ENCODE measurements at regions not wholly inside any gene's neighbourhood (a gene's known extent, or its start where the extent isn't known, plus 50 kb on each side); places are given as distances from the start of the nearest gene placed in this dataset.

DNA sequence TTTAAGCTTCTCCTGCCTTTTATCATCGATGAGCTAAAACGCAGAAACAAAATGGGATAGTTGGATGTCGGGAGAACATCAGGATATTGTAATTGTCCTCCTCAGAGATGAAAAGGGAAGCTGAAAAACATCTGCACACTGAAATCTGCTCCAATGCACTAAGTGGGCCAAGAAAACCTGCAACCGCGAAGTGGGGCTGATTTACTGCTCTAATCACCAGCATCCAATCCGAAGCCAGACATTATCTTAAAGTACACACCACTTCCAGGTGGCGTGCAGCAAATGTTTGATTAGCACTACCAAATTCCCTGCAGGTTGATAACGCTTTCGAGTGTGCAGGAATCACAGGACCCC lies 230.3 kb upstream of the SLC14A2 start:
- no peak for DNase-seq

DNA sequence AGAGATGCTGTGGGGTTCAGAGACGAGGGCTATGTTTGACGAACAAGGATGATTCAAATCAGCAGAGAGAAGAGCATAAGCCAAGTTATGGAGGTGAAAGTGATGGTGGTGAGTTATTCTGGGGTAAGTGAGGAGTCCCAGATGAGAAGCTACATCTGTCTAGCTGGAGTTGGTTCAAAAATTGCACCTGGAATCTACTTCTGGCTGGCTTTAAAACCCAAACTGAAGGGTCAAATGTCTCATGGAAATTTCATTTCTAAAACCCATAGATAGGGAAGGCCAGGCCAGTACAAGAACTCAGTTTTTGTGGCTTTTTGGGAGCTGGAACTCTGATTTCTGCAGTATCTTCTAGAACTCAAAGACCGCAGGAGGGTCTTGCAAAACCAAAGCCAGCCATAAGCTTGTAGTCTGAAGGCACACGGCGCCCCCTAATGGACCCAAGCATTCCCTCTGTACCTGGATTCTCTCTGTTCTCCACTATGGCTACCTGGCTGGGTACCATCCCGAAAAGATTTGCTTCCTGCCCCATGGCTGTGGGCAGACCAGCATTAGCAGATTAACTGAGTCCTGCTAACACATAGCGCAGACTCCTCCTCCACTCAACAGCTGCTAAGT lies 229.1 kb upstream of the SLC14A2 start:
- no peak for DNase-seq

DNA sequence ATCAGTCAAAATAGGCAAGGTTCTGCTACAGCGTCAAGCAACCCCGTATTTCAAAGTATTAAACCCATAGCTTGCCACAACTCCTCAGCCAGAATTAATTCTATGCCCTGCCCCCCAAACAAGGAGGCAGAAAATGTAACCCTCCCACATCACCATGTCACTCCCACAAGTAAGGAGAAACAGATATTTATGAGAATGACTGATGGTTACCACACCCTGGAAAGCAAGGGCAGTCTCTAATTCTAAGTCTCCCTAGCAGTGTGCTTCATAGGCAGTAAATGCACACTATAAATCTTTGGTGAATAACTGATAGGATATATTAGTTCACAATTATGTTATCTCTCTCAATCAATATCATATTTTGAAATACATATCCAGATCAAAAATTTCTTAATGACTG lies 228.0 kb upstream of the SLC14A2 start:
- DNase-seq = no peak

DNA sequence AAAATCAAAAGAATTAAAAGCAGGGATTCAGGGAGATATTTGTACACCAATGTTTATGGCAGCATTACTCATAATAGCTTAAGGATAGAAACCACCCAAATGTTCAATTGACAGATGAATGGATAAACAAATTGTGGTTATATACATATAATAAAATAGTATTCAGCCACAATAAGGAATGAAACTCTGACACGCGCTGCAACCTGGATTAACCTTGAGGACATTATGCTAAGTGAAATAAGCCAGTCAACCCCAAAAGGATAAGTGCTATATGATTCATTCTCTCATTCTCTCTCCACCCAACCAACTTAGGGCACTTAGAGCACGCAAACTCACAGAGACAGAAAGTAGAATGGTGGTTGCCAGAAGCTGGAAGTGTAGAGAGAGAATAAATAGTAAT lies 216.8 kb upstream of the SLC14A2 start:
- no peak for DNase-seq

DNA sequence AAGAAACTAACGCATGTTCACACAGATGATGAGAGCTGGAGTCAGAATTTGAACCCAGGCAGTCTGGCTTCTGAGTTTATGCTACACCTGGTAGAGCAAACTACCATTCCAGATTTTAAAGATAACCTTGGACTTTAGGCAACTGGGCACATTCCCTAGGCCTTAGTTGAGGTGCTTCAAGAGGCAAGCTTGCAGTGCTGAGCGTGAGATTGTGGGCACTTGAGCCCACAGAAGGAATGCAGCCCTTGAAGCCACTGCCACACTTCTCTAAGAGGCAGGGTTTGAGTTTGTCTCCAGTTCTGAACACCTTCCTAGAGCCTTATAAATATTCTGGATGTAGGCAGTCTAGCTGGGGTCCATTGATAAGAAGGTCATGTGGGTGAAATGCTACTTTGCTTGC lies 216.1 kb upstream of the SLC14A2 start:
- no peak for DNase-seq

DNA sequence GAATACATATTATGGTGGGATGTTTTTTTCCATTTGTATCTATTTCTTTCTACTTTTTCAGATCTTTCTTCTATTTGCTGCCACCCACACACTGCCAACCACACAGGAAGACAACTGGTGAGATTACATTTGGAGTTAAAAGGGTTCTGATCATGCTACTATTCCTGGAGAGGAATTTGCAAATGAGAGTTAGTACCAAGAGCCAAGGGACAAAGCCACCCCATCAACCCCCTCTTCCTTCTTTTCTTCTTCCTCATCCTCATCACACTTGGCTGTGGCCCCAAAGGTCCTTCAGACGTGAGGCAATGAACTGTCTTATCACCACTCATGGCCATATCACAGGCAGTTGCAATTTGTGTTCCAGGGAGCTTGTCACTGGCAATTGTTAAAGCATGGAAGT lies 215.6 kb upstream of the SLC14A2 start:
- no peak for DNase-seq

DNA sequence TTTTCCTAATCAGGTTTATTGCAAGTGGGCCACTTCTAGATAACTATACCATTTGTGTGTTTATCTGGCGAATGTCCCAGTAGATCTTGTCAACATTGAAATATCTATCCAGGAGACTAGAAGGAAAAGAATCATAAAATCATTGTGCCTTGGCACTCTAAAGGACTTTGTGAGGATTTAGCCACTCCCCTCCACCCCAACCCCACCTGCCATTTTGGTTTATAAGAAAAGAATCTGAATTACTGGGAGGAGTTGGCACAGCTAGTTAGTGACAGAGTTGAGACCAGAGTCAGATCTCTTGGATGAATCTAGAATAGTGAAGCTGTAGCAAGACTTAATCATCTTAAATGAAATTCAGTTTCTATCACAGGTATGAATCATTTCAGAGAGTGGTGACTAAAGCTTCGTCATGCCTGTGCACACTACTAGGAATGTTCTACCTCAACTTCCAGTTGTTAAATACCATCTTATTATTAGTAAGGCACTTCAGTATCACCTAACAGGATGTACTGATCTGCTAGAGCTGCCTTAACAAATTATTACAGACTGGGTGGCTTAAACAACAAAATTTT lies 212.7 kb upstream of the SLC14A2 start:
- DNase-seq = no peak

DNA sequence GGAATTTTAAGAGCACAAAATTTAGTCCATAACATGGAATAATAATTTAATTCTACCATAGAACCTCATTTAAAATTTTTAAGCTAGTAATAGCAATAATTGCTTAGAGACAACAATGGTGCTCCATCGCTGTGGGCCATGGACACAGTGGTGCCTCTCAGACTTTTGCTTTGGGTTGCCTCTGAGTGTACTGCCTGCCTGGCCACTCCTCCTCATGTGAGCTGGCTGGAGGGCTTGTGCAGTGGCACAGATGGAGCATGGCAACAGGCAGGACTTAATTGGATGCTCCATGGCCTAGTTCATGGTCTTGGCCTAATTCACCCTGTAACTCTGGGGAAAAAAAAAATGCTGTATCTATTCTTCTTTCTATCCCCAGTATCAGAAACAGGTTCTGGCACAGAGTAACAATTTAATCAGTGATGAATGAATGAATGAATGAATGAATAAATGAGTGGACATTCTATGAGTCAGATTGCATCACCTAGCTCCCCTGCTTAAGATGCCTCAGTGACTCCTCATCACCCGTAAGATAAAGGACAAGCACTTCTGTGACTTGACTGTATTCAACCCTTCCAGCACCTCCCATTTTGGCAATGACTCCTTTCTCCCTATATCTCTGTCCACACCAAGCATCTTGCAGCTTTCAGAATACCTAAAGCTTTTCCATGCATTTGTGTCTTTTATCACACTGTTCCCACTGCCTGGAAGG lies 211.8 kb upstream of the SLC14A2 start:
- no peak for DNase-seq

DNA sequence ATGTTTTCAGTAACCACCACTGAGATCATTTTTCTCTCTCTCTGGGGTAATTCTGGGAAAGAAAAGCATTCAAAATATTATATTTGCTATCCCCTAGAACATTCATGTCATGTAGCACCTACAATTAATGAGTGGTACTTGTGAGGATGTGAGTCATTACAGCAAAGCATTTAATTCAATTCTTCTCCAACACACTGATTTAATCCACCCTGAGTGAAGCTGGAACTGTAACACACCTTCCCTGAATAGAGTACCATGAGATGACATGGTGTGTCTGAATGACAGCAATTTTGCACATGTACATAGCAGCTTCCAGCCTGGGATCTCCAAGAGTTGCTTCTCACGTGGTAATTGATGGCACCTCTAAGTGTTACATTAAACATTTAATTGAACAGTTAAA lies 207.1 kb upstream of the SLC14A2 start:
- DNase-seq = no peak

DNA sequence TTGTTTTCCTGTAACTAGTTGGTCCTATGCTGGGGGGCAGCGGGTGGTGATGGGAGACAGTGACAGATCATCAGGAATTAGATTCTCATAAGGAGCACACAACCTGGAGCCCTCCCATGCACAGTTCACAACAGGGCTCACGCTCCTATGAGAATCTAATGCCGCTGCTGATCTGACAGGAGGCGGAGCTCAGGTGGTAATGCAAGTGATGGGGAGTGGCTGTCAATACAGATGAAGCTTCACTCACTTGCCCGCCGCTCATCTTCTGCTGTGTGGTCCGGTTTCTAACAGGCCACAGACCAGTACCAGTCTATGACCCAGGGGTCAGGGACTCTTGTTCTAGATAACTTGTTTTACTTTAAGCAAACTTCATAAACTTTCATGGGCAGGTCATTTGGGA lies 205.3 kb upstream of the SLC14A2 start:
- DNase-seq = no peak

DNA sequence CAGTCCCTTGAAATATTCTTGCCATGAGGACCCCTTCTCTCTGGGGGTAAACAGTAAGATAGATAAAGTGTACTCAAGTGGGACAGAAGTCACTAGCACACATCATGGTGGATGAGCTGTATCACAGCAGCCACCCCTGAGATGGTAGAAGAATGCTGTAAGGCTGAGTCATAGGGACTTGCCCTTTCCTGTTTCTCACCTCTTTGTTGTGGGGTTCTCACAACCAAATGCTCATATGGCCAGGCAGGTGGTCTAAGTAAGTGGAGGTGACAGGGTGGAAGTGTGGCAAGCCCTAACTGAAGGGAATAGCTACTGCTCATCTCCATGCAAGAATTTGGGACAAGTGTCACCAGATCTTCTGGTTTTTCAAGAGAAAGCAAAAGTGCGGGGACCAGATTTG lies 202.7 kb upstream of the SLC14A2 start:
- no peak for DNase-seq

DNA sequence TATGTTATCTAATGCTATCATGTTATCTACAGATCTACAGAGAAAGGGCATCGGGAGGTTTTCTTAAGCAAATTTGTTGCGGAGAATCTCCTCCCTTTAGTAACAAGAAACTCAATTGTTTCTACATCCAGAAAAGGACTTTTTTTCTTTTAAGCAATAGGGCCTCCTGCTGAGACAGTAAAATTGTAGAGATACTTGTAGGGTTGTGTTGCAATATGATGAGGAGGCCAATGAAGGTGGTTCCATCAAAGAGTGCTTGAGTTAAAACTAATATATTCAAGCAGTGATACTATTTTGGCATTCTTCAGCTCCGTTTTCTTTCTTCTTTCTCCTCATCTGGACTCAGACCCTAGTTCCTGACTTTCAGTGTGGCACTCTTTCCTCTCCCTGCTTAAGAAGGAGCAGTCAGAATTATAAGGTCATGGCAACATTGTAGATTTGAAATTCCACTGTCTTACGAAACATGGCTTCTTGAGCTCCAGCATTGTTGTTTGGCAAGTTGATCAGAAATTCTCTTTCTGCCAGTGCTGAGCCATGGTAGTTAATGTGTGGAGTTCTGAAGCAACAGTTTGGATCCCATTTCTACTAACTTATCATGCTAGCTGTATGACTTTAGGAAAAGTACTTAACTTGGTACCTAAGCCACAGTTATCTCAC lies 202.0 kb upstream of the SLC14A2 start:
- DNase-seq = no peak

DNA sequence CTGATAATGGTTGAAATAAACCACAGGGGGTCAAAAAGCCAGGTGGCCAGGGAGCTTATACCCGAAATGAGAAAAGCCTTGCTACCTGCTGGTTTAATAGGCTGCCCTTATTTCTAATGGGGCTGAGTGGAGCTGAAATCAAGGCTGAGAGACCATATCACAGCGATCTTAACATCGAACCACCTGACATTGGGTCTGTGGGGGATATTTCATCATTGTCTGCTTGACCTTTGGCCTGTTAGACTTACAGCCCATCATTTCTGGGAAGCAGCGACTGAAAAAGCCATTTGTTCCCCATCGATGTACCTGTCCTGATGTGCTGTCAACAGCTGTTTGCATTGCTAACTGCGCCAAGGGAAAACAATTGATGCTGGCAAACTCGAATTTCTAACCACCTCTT lies 199.7 kb upstream of the SLC14A2 start:
- no peak for DNase-seq

DNA sequence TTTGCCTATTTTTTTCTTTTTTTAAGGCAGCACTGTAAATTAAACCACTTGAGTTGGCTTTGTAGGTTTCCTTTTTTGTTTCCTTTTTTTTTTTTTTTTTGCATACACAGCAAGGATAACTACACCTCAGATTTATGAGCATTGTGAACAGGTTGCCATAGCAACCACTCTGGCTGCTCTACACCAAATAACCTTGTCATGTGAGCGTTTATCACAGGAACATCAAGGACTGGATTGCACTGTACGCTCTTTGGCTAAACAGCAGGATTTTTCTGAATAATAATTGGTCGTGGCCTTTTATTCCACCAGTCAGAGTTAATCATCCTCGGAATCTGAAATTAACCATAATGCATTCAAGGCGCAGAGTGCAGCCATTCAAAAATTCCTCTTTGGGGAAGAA lies 199.1 kb upstream of the SLC14A2 start:
- no peak for DNase-seq

DNA sequence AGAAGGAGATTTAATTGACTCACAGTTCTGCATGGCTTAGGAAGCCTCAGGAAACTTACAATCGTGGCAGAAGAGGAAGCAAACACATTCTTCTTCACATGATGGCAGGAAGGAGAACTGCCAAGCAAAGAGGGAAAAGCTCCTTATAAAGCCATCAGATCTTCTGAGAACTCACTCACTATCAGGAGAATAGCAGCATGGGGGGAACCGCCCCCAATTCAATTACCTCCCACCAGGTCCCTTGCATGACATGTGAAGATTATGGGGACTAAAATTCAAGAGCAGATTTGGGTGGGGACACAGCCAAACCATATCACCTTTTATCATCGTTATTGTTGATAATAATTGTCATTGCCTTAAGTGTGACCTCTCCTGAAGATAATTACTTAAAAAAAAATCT lies 197.9 kb upstream of the SLC14A2 start:
- no peak for DNase-seq

DNA sequence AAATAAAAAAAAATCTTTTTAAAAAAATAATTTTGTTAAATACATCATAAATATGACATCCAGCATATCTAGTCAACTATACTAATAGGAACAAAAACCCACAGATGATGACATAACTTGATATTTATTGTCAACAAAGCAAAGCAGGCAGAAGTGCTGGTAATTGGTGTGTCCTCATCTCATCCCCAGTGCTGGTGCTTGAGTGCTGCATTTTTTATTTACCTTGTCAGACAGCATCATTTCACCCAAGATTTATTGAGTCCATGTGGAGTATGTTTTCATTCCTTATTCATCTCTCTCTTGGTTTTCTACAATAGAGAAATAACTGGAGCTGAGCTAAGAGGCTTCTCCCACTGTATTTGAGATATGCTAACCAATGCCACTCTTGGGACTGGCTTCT lies 191.6 kb upstream of the SLC14A2 start:
- DNase-seq = no peak

DNA sequence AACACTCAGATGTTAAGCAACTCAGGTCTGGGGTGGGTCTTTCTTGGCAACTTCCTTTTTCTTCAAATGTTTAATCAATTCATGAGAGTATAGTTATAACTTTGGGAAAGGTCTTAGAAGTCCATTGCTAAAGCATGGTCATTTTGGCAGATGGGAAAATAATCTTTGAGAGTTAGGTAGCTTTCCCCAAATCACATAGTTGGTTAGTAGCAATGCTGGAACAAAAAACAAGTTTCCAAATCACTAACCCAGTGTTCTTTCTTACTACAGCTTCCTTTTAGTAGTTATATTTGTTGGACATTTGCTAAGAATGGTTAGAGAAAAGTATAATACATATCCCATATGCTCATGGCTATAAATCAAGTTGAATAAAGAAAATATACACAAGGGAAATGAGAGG lies 185.2 kb upstream of the SLC14A2 start:
- no peak for DNase-seq

DNA sequence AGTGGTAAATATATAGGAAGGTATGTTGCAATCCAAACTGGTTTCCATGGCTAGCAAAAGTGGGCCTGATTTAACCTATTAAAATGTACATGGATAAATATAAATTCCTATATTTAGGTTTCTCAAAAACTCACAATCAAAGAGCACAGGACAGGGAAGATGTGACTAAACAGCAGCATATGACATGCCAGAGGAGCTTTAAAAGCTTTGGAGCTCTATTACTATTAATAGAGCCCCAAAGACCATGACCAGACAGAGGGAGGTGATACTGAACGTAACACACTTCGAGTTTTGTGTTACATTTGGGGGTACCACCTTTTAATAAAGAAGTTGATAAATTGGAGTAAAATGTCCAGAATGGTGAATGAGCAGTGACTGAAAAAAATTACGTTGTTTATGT lies 179.5 kb upstream of the SLC14A2 start:
- DNase-seq = no peak

DNA sequence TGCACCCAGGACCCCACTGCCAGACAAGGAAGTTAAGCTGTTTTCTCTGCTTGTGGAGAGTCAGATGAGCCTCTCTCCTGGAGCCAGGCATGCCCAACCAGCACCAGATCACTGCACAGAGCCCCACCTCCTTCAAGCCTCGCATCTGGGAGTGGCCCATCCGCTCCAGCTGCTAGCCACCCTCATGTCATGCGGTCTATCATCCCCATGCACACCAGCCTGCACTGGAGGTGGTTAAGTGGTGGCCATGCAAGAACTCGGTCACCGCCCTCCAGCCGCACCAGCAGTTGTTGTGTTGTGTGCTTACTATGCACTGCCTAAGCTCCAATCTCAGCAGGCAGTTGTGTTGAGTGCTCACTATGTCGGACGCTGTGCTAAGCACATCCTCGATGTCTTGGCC lies 177.9 kb upstream of the SLC14A2 start:
- no peak for DNase-seq

DNA sequence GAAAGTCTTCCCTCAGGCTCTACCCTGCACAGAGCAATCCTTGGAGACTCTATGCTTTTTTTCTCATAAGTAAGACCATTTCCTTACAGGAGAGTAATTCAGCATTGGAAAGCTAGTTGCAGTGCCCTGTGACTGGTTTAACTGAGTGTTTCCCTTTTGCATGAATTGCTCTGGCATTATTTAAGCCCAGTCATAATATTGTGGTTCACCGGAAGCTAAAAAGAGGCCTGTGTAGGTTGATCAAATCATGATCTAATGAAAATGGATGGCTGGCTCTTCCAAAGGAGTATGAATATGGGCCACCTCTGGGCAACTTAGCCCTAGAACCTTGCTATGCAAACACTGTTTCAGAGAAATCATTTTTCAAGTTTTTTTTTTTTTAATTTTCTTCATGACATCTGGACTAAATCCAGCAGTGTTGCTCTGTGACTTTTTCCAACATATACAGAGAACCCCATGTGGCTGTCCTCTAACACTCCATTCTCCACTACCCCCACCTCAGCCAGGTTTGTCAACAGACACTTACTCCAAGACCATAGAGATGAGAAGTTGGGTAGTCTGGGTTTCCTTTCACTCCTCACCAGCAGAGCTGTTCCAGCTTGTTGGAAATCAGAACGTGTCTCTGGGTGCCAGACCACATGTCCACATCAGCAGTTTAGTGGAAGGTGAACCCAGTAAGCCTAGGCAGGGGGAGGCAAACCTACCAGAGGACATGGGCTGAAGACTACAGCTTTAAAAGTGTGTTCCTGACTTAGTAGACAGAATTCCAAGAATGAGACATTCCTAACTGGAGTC lies 175.2 kb upstream of the SLC14A2 start:
- no peak for DNase-seq

DNA sequence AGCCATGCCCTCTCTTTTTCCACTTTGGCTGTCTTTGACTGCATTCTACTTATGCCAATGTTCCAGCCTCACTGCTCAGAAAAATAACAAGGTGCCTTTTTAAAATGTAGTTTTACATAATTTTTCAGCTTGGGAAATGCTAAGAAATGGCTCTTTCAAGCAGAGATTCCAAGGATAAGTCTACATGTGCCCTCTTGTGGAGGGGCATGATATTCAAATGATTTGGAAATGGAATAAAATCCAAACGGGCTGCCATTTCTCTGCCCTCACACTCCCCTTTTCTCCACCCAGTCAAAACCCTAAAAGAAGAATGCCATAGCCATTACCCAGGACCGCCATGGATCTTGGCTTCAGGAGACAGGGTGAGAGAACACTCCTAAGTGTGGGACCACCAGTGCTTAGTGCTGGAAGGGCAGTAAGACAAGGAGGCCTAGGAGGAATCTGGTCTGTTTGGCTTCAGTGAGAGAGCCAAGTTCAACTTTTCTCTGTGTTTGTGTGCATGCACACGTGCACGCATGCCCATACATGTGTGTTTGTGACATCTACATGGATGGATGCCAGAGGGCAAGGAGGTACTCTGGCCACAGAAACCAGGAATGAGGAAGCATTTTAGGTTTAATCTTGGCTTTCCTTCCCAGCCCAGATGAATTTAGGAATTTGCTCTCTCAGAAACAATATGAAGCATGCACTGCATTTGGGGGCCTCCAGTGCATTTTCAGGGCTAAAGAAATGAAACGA lies 174.0 kb upstream of the SLC14A2 start:
- DNase-seq = no peak

DNA sequence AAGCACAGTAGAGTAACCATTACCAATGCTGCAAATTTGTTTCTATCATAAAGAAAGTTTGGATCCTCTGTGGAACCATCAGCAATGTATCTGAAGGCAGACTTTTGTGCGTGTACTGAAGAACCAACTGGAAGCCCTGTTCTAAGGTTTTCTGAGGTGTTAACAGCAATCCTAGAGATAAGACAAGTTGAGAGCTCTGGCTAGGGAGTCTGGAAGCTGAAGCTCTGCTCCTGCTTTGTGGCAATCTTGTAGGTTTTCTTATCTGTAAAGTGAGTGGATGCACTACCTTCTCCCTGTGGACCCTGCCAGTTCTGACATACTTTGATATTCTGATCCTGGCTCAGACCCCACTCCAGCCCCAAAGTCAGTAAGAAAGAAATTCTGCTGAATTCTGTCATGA lies 171.2 kb upstream of the SLC14A2 start:
- no peak for DNase-seq

Measured in CD4-positive, alpha-beta T cell treated with Interleukin-1 beta for 1 hour (primary cell).